ENCODE measurements at regions not wholly inside any gene's neighbourhood (a gene's known extent, or its start where the extent isn't known, plus 50 kb on each side); places are given as distances from the start of the nearest gene placed in this dataset.

DNA sequence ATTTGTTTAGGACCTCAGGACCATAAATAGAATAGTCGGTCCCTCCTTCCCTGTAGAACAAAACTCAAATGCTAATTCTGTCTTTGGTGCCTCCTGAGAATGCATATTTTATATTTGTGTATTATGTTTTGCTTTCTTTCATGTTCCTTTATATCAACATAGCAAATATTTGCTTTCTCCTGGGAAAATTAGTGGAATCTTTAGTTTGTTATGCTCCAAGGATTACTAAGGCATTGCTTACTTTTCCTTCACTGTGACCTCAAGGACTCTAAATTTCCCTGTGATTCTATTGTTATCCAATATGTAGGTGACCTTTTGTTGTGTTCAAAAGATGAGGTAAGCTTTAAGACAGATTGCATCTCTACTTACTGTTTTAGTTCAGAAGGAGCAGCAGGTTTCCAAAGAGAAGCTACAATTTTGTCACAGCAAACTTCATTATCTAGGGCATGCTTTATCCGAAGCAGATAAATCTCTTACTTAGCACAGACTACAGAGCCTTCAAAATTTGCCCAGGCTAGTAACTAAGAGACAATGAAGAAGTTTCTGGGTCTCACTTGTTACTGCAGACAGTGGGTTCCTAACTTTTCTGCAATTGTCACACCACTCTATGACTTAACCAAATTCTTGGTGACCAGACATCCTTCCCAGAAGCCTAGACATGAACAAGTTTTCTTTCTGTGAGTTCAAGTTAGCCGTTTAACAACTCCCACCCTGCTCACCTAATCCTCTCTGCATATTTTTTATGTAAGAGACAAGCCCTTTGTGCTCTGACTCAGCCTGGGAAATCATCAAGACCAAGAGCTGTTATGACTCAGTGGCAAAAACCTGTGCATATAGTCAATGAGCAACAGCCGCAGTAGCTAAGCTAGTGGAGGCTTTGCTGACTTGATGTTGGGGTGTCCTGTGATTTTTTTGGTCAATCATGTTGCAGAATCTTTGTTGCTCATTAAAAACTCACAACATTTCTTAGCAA lies 378.8 kb downstream of the QKI start:
- no peak for TF ChIP-seq EZH2 (IDR thresholded peaks at IDR 0.05; ENCODE audit: low read length)
- TF ChIP-seq CTCF (optimal IDR thresholded peaks at IDR 0.05 in 1 of 3, IDR thresholded peaks at IDR 0.05 in 1 of 3, conservative IDR thresholded peaks at IDR 0.05 in 1 of 3; ENCODE audit: extremely low read depth in 1 of 3, insufficient read depth in 2 of 3, low read length in 3 of 3), result no peak

All from keratinocyte (primary cell).